Stimulated activated CD4-positive, alpha-beta T cell treated with anti-CD3 and anti-CD28 coated beads, Interleukin-2, amount 100 ng/mL, for 4 hours (primary cell): ENCODE measurements at regions not wholly inside any gene's neighbourhood (a gene's known extent, or its start where the extent isn't known, plus 50 kb on each side); places are given as distances from the start of the nearest gene placed in this dataset.

Experiments
- DNase-seq: peaks from one replicate; pipeline ENCODE4 v3.0.0-alpha.2; 2020; ENCODE audit warnings: low read depth

DNA sequence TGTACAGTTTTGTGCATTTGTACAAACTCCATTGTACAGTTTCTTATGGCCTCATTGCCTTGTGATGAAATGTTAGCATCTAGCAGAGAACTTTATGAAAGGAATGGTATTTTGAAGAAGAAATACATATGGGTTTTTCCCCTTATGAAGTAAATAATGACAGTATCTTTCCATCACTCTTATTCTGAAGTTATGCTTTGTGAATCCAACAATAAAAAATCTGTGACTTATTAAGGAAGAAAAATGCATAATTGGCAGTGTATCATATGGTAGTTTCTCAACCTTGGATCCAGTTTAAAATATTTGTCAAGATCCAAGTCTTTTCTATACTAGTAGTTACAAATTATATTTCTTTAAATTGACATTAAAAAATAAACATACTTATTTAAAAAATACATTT is 859.1 kb upstream of the FLRT2 start:
- no peak for DNase-seq

DNA sequence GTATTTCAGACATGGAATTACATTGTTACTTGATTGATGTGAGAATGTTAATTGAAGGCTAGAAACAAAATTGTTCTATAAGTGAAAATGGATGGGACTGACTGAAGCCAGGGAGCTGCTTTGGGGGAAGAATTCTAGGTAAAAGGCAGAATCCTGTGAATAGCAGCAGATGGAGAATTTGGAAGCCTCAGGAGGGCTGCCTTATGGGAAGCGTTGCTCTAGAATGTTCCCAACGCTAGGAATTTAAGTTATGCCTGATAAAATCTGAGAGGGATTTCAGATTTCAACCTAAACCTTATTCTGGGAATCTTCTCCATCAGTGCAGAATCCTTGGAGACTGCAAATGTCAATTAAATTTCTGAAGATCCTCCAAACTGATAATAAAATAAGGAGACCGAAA is 858.2 kb upstream of the FLRT2 start:
- DNase-seq = no peak

DNA sequence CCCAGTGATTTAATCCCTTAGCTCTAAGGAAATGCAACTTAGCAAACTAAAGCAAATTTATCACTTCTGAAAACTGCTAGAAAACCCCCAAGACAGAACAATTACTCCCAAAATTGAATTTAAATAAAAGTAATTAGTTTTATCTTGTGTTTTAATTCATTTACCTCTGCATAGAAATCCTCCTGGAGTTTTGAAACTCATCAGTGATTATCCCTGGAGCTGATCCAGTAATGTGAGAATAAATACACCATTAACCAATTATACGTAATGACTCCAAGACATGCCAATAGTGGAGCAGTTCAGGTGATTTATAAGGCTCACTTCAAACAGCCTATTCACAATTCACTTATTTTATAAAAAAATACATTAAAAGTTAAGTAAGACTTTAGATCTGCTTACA is 855.3 kb upstream of the FLRT2 start:
- DNase-seq = no peak

DNA sequence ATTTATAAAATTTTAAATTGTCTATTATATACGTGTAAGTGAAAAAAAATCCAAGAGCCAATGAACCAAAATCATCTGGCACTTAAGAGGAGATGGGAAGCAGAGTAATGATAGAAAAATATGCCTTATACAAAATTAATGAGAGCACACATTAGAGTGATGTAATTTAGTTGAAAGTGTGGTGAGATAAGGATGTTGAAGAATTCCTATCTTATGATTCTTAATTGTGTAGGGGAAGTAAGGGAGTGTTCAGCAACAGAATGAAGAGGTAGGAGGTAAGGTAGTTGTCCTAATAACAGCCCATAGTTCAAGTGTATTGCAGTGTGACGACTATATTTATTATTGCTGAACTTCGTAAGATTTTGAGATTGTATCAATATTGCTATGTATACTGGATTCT is 843.4 kb upstream of the FLRT2 start:
- DNase-seq = no peak

DNA sequence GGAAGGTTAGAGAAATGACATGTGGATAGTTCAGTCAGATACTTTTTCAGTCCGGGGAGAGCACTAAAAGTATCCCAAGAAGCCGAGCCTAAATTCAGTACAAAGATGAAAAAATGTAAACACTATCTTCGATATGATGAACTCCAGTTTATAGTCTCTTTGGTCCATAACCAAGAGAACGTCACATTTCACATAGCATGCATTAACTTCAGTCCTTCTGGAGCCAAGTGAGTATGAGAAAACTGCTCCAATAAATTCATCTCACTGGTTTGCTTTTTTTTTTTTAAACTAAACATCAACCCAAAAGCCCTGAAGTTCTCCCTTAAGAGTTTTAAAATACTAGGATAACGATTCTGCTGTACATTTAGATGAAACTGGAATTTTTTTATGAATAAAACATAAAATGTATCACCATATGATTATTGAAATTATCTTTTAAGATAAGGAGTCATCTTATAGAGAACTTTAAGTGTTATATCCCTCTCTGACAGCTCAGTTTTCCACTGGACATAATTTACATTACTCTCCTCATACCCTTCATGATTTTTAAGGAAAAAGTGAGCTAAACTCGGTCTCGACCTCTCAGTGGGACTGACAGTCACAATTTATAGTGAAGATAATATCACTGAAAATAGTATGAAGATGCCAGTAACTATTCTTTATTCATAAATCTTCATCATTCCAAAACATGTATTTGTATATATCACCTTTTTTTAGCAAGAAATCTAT is 841.5 kb upstream of the FLRT2 start:
- DNase-seq = no peak

DNA sequence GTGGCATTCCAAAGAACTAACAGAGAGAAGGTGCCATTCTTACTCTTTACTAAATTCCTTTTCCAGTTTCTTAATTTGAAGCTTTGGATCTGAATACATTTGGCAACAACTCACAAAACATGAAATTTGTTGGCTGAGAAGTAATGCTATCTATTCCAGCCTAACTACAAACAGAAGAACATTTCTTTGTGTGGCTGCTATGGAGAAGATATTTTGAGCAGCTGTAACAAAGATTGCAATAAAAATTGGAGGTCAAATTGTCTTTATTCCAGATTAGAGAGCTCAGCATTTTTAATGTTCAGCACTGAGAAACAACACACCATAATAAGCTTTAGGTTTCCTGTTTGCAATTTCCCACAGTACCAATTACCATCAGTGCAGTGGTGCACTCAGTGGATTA is 835.8 kb upstream of the FLRT2 start:
- no peak for DNase-seq

DNA sequence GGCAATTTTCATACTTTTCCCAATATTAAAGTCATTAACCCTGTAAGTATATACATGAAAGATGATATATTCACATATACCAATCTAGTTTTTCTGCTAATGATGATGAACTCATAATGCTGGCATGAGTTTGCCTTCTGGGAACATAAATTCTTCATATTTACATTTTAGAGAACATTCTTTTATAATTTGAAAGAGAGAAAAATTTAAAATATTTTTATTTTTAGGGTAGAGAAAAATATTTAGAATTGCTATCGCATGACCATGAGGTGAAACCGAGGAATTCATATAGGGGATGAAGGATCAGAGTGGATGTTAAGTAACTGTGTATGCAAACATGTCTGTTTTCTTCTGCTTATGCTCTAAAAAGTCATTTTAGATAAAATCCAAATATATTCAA is 825.3 kb upstream of the FLRT2 start:
- DNase-seq = no peak

DNA sequence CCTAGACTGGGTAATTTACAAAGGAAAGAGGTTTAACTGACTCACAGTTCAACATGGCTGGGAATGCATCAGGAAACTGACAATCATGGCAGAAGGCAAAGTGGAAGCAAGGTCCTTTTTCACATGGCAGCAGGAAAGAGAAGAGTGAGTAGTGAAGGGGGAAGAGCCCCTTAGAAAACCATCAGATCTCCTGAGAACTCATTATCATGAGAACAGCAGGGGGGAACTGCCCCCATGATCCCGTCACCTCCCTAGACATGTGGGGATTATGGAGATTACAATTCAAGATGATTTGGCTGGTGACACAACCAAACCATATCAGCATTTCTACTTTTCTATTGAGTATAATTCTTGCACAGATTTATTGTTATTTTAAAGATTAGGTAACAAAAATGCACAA is 822.1 kb upstream of the FLRT2 start:
- DNase-seq = no peak

DNA sequence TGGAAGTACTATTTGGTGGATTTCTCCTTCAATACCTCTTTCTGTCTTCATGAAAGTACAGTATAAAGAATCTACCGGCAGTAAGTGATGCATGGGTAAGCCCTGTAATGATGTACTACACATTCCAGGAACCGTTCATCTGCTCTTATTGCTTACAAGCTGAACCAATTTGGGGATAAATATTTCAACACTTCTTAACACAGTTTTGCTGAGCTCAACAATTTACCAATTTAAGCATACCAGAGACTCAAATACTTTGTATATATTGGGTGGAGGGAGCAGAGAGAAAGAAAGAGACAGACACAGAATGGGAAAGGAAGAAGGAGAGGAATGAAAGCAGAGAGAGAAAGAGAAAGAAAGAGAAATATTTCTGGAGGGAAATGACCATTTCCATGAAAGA is 821.1 kb upstream of the FLRT2 start:
- DNase-seq = no peak

DNA sequence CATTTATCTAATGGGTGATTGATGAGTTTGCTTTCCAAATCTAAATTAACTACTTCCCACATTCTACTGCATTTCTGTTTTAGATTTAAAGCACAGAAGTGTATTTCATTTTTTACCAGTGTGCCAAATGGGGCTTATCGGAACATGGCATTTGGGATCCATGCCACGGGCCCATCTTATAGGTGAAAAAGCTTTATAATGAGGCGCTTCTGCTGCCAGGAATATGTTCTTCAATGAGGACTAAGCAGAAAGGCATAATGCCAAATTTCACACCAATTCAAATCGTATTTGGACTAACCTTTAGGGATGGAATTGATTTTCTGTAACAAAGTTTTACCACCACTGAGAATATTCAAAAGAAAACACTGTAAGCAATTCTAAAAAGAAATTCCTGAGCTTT is 803.5 kb upstream of the FLRT2 start:
- no peak for DNase-seq

DNA sequence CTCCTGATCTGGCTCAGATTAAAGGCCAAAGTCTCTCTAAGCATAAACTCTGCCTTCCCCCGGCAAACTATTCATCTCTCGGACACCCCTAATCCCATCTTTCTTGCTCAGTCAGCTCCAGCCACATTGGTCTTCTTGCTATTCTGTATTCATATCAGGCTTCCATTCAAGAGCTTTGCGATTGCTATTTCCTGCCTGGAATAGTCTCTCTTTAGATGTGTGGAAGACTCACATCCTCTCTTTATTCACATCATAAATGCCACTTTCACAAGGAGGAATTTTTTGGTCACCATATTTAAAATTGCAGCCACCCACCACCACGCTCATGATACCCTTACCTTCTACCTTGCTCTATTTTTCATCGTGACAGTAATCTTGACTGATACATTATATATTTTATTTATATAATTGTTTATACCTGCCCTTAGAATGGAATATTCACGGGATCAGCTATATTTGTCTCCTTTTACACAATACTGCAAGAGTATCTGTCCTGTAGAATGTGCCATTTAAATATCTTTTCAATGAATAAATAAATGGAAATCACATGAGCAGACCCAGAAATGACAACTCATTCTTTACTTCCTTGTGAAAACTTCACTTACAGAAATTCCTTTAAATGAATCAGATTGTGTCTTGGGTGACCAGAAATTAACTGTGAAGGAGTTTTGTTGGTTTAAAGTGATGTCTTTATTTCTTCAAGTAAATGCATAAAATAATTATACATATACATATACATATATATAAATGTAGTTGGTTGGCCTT is 780.6 kb upstream of the FLRT2 start:
- DNase-seq = no peak

DNA sequence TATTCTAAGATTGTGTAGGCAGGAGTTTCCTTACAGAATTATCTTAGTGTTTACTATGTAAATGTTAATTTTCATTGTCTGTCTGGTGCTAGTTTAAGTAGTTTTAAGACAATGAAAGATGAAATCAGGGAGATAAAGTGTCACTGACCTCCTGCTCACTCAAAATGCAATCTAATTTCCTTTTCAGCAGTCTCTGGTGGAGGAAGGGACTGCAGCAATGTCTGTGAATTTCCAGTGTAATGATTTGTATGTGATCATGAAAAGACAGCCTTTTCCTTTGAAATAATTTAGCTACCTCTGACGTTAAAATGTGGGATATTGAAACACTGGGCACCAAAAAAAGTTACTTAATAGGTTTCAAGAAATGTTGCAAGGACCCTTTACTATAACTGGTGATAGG is 779.7 kb upstream of the FLRT2 start:
- no peak for DNase-seq

DNA sequence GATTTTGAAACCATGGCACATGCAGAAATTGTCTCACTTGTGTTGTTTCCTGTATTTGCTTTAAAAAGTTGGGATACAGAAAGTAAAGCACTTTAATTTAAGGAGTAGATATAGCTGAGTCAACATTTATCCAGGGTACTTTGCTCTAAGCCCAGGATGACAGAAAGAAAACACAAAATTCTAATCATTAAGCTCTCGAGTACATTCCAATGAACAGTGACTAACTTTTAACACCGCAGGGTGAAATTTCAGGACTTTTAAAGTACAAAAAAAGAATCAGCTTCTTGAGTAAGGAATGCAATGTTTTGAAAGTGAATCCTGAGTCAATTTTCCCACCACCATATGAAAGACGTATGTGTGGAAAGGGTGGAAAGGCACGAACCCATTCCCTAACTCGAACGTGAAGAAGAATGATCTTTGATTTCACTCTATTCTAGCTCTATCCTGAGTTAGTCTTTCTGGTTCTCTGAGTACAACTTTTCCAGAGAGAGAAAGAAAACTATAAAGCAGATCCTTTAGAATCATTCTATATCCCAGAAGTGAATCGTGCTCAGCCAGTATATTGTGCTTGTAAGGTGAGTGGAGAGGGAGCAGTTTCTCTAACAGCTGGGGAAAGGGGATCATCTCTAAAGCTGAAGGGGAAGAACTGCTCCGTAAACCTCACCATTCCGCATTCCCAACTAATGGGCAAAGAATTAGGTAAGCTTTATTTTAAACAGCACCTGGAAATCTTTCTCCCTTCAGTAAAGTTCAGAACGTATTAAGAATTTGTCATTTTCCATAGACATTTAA is 779.0 kb upstream of the FLRT2 start:
- DNase-seq = no peak

DNA sequence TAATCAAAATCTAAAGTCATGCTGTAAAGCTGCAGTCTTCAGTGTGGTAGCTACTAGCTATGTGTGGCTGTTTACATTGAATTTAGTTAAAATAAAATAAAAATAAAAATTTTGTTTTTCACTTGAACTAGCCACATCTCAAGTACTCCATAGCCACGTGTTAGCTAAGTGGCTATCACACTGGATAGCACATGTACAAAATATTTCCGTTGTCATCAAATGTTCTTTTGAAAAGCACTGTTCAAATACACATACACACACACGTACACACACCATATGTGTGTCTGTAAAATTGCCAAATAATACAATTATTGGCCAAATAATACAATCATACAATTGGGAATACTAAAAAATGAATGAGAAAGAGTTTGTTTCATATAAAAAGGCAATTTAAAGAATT is 778.2 kb upstream of the FLRT2 start:
- no peak for DNase-seq

DNA sequence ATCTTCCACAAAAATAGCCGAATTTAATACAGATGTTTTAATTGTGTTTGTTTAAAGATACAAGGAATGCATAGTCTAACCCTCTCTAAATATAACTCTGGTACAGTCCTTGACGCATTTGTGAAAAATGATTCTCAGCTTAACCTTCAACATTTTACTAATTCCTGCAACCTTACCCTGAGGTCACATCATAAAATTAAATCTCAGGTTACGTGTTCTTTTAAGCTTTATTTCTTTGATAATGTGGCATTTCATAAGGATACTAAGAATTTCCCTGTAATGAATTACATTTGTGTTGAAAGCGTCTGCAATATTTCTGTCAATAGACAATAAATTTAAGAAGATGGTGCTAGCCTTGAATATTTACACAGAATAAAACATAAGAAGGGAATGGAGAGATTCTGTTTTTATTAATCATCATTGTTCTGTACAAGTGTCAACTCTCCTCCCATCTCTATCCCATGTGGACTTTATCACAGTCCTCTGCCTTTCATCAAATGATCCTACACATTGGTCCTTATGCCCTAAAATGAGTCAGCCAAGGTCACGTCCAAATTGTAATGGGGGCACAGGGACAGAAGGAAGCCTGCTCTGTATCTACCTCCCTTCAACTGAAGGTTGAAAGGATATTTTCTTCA is 769.3 kb upstream of the FLRT2 start:
- no peak for DNase-seq

DNA sequence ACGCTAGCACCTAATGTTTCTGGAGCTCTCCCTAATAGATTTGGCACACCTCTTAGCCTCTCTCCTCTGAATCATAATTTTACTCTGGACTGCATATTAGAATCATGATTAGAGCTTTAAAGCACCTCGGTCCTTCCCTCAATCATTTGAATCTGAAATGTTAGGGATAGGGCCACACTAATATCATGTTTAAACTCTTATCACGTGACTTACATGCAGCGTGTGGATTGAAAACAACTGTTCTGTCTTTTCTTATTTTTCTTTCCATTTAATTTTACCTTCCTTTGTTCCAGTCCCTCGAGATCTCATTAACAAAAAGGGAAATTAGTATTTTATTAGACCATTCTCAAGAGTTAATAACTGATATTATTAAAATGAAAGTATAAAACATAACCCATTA is 762.5 kb upstream of the FLRT2 start:
- DNase-seq = no peak

DNA sequence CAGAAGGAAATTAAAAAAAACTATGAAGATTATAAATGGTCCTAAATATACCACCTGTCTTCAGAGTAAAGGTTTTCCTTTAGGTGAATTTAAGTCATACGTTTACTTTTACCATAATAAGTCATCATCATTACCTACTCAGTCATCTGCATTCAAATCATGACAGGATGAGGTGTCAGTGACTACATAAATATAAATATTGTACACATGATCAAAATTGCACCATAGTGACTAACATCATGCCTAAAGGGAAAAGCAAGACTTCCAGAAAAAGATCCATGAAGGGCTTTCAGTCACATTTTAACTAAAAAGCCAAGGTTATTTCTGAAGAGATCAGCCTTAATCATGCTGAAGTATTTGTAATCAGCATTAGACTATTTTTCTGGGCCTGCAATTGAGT is 759.9 kb upstream of the FLRT2 start:
- DNase-seq = no peak

DNA sequence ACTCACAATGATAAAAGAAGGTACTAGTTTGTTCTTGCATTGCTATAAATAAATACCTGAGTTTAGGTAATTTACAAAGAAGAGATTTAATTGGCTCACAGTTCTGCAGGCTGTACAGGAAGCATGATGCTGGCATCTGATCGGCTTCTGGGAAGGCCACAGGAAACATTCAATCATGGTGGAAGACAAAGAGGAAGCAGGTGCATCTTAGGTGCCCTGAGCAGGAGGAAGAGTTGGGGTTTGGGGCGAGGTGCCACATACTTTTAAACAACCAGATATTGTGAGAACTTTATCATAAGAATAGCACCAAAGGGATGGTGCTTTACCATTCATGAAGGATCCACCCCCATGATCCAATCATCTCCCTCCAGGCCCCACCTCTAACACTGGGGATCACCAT is 752.6 kb upstream of the FLRT2 start:
- DNase-seq = no peak

DNA sequence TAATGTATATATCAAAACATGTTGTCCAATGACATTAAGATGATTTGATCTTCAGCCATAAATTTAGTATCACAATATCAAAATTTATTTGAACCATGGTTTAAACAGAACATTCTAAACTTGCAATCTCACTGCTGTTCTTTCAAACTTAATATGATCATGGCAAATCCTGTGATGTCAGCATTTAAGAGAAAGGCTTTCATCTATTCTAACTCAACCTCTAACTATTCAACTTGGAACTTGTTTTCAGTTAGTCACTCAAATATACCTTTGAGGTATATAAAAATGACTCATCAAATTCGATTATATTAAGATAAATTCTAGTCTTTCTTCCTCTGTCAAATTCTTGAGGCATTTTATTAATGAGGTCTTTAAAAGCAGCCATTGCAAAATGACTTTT is 747.0 kb upstream of the FLRT2 start:
- DNase-seq = no peak

DNA sequence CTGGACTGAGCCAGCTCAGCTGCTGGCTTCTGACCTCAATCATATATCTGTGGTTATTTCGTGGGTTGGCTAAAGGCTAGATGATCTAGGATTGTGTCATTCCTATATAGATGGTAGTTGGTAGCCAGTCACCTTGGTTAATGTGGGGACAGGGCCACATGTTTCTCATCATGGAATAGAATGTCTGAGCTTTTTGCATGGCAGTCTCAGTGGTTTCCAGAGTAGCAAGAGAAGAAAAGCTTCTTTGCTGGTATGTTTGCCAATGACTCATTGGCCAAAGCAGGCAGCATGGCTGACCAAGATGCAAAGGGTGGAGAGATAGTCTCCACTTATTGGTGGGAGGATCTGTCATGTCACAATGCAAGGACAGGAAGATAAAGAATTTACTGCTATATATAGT is 746.4 kb upstream of the FLRT2 start:
- no peak for DNase-seq

DNA sequence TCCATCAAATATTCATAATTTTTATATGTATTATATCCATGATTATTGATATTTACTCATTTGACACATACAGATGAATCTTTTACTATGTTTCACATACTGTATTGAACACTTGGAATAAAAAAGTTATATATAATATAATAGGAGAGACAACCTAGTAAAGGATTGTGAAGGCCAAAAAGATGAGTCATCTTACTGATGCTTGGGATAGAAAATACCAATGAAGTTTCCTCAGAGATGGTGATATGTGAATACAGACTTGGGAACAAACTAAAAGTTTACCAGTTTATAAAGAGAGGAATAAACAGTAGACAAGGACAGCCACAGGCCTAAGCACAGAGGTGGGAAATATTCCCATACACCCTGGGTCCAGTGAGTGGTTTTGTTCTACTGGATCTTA is 743.9 kb upstream of the FLRT2 start:
- DNase-seq = no peak

DNA sequence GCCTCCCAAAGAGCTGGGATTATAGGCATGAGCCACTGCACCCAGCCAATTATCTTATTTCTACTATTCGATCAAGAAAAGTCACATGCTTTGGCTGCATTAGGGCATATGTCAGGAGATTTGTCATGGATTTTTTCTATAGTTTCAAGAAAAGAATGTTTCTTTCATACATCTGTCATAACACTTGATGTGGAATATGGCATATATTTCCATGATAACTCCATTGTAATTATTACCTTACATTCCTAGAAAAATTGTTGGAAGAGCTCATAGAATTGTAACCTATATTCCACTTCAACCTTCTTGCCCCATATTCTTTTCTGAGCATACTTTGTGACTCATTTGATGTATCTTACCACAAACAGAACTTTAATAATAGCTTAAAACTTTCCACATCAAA is 740.9 kb upstream of the FLRT2 start:
- DNase-seq = no peak
